ENCODE measurements at regions not wholly inside any gene's neighbourhood (a gene's known extent, or its start where the extent isn't known, plus 50 kb on each side); places are given as distances from the start of the nearest gene placed in this dataset.

DNA sequence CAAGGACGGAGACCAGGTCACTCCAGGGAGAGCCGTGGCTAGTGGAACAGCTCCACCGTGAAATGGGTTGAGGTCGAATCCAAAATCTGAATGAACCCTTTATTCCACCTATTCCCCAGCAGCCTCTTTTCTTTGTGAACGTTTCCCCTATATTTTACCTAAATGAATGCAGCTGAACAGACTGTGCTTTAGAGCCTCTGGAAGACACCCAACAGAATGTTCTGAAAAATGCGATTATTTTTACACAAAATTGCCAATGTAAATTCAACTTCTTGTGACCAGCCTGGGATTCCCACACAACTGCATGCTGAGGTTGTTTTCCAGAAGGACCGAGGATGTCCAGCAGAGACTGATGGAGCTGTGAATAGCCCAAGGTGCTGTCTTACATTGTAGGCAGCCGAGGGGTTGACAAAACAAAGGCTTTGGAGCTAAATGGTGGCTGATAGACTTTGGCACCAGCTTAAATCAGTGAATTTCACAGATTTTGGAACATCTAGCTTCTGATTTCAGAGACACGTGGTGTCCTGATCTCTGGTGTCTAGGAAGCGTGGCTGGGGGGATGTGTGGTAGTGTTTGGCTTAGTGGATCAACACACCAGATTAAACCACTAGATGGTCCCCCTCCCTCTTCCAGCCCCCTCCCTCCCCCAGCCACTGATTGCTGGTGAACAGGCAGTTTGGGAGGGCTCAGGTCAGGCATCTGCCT is 150.4 kb downstream of the ZNF664 start:
- Histone ChIP-seq H3K79me2 (ENCODE audit: insufficient read depth, low read length) (no peaks in the 10 kb centered on the region), H3K27me3 (ENCODE audit: insufficient read depth, low read length) (peaks cover 16% of the 10 kb centered on the region), H3K4me3 (ENCODE audit: insufficient read depth, low read length) (no peak overlapping the region), H2AFZ (ENCODE audit: low read length) (no peak overlapping the region), H3K9me3 (ENCODE audit: low read depth, low read length) (no peaks in the 10 kb centered on the region), H3K4me1 (ENCODE audit: insufficient read depth, low read length) (no peaks in the 10 kb centered on the region), H4K20me1 (ENCODE audit: insufficient read depth, low read length) (no peaks in the 10 kb centered on the region), H3K4me2 (ENCODE audit: insufficient read depth, low read length) (no peak overlapping the region), H3K27ac (ENCODE audit: low read depth, low read length) (no peak overlapping the region), H3K36me3 (ENCODE audit: insufficient read depth, low read length) (no peaks in the 10 kb centered on the region)
- no peak for DNase-seq (ENCODE audit: insufficient read length, low spot score, missing footprints)
- TF ChIP-seq CTCF (IDR thresholded peaks at IDR 0.05; ENCODE audit: extremely low read depth, low read depth, low read length): no peak

- Histone ChIP-seq H3K4me2 (ENCODE audit: insufficient read depth, low read length) (no peak overlapping the region), H2AFZ (ENCODE audit: low read length) (no peak overlapping the region), H3K36me3 (ENCODE audit: insufficient read depth, low read length) (no peaks in the 10 kb centered on the region), H3K27ac (ENCODE audit: low read depth, low read length) (no peak overlapping the region), H3K27me3 (ENCODE audit: insufficient read depth, low read length) (peaks cover 16% of the 10 kb centered on the region), H3K79me2 (ENCODE audit: insufficient read depth, low read length) (no peaks in the 10 kb centered on the region), H3K4me3 (ENCODE audit: insufficient read depth, low read length) (no peak overlapping the region), H4K20me1 (ENCODE audit: insufficient read depth, low read length) (no peaks in the 10 kb centered on the region), H3K9me3 (ENCODE audit: low read depth, low read length) (no peaks in the 10 kb centered on the region), H3K4me1 (ENCODE audit: insufficient read depth, low read length) (no peaks in the 10 kb centered on the region)
- no peak for DNase-seq (ENCODE audit: insufficient read length, low spot score, missing footprints)
- no peak for TF ChIP-seq CTCF (IDR thresholded peaks at IDR 0.05; ENCODE audit: extremely low read depth, low read depth, low read length)
These were observed 152.3 kb downstream of the ZNF664 start for GRCh38 chr12:124125203-124125871.

DNA sequence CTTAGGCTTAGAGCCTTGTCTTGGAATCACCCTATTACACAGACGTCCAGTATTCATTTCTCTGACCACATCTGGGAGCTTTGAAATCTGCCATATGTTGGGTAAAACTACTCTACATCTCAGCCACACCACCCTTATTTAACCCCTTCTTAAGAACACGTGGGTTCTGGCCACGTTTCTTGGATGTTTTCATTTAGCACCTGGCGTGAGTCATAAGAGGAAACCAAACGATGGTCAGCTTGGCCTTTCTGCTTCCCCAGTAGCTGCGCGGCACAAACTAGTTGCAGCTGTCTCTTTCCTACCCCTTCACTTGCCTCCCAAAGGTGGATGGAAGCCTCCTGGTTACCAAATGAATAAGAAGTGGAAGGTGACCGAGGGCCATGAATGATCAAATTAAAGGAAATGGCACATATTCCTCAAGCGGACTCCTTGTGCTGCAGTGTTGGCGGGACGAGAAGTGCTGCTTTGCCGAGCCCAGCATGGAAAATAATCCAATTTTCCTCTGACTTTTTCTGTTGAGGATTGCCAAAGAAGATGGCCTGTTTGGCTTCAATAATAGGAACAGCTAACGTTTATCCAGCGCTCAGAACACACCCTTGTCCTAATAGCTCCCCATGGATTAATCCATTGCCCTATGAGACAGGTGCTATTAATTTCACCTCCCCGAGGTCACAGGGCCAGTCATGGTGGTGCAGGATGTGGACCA is 154.1 kb downstream of the ZNF664 start:
- Histone ChIP-seq H3K4me2 (ENCODE audit: insufficient read depth, low read length) (no peak overlapping the region), H3K9me3 (ENCODE audit: low read depth, low read length) (no peaks in the 10 kb centered on the region), H3K36me3 (ENCODE audit: insufficient read depth, low read length) (no peaks in the 10 kb centered on the region), H3K4me1 (ENCODE audit: insufficient read depth, low read length) (no peaks in the 10 kb centered on the region), H4K20me1 (ENCODE audit: insufficient read depth, low read length) (no peaks in the 10 kb centered on the region), H2AFZ (ENCODE audit: low read length) (no peak overlapping the region), H3K79me2 (ENCODE audit: insufficient read depth, low read length) (no peaks in the 10 kb centered on the region), H3K27ac (ENCODE audit: low read depth, low read length) (no peak overlapping the region), H3K4me3 (ENCODE audit: insufficient read depth, low read length) (no peak overlapping the region), H3K27me3 (ENCODE audit: insufficient read depth, low read length) (peaks cover 16% of the 10 kb centered on the region)
- TF ChIP-seq CTCF (IDR thresholded peaks at IDR 0.05; ENCODE audit: extremely low read depth, low read depth, low read length): no peak
- DNase-seq (ENCODE audit: insufficient read length, low spot score, missing footprints): no peak

DNA sequence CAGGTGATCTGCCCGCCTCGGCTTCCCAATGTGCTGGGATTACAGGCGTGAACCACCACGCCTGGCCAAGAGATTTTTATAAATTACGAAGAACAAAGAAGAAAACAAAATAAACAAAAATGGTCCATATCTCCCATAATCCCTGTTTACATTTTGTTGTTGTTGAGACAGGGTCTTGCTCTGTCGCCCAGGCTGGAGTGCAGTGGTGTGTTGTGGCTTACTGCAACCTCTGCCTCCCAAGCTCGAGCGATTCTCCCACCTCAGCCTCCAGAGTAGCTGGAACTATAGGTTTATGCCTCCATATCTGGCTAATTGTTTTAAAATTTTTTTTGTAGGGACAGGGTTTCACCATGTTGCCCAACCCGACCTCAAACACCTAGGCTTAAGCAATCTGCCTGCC is 156.1 kb downstream of the ZNF664 start:
- DNase-seq (ENCODE audit: insufficient read length, low spot score, missing footprints): no peak
- Histone ChIP-seq H4K20me1 (ENCODE audit: insufficient read depth, low read length) (no peaks in the 10 kb centered on the region), H3K27ac (ENCODE audit: low read depth, low read length) (no peak overlapping the region), H3K79me2 (ENCODE audit: insufficient read depth, low read length) (no peaks in the 10 kb centered on the region), H3K9me3 (ENCODE audit: low read depth, low read length) (no peaks in the 10 kb centered on the region), H3K4me2 (ENCODE audit: insufficient read depth, low read length) (no peak overlapping the region), H3K4me3 (ENCODE audit: insufficient read depth, low read length) (no peak overlapping the region), H3K4me1 (ENCODE audit: insufficient read depth, low read length) (no peaks in the 10 kb centered on the region), H3K27me3 (ENCODE audit: insufficient read depth, low read length) (peaks cover 3% of the 10 kb centered on the region), H2AFZ (ENCODE audit: low read length) (no peak overlapping the region), H3K36me3 (ENCODE audit: insufficient read depth, low read length) (no peaks in the 10 kb centered on the region)
- TF ChIP-seq CTCF (IDR thresholded peaks at IDR 0.05; ENCODE audit: extremely low read depth, low read depth, low read length): no peak
